ENCODE measurements at regions not wholly inside any gene's neighbourhood (a gene's known extent, or its start where the extent isn't known, plus 50 kb on each side); places are given as distances from the start of the nearest gene placed in this dataset.

DNA sequence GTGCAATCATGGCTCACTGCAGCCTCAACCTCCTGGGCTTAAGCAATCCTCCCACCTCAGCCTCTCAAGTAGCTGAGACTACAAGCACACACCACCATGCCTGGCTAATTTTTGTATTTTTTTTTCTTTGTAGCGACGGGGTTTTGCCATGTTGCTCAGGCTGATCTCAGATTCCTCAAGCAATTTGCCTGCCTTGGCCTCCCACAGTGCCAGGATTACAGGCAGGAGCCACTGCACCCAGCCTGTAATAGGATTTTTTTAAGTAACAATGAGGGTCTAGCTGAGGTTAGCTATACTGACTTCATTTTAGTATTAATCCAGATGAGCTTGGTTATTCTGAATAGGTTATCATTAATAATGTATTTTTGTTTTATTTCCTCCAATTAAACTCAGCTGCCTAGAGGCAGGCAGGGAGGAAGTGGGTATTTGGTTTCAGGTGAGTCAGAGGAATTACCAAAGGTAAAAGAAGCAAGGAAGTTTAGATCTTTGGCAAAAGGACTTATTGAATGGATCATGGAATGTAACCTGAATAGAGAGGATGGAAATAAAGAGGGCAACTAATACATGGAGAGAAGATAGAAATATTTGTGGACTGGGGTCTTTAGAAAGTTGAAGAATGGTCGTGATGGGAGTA lies 1023.3 kb upstream of the TENM3 start:
- WGBS (ENCODE audit: insufficient coverage) = 63% methylated on average over 1 of the region's 3 CpGs
- DNase-seq = no peak
- no peak overlapping the region for H3K27ac ChIP-seq (ENCODE audit: low read length)
- no peaks in the 10 kb centered on the region for H3K4me1 ChIP-seq (ENCODE audit: control insufficient read depth, insufficient read depth, low read length)
- H3K4me3 ChIP-seq (ENCODE audit: low read length) = no peak overlapping the region
- no peaks in the 10 kb centered on the region for H3K36me3 ChIP-seq (ENCODE audit: control insufficient read depth, insufficient read depth, low read length)
- H3K27me3 ChIP-seq (ENCODE audit: control insufficient read depth, insufficient read depth, low read length) = no peaks in the 10 kb centered on the region
- no peaks in the 10 kb centered on the region for H3K9me3 ChIP-seq (replicated peaks; ENCODE audit: control insufficient read depth, low read depth, low read length)

- DNase-seq = no peak
- Histone ChIP-seq H3K27me3 (ENCODE audit: control insufficient read depth, insufficient read depth, low read length) (no peaks in the 10 kb centered on the region), H3K27ac (ENCODE audit: low read length) (no peak overlapping the region), H3K4me1 (ENCODE audit: control insufficient read depth, insufficient read depth, low read length) (no peaks in the 10 kb centered on the region), H3K36me3 (ENCODE audit: control insufficient read depth, insufficient read depth, low read length) (no peaks in the 10 kb centered on the region), H3K4me3 (ENCODE audit: low read length) (no peak overlapping the region), H3K9me3 (replicated peaks; ENCODE audit: control insufficient read depth, low read depth, low read length) (no peaks in the 10 kb centered on the region)
- no CpG with 5 or more reads among the region's 4 CpGs for WGBS (ENCODE audit: insufficient coverage)
Observed at GRCh38 chr4:181224852-181225251, 1018.4 kb upstream of the TENM3 start.

DNA sequence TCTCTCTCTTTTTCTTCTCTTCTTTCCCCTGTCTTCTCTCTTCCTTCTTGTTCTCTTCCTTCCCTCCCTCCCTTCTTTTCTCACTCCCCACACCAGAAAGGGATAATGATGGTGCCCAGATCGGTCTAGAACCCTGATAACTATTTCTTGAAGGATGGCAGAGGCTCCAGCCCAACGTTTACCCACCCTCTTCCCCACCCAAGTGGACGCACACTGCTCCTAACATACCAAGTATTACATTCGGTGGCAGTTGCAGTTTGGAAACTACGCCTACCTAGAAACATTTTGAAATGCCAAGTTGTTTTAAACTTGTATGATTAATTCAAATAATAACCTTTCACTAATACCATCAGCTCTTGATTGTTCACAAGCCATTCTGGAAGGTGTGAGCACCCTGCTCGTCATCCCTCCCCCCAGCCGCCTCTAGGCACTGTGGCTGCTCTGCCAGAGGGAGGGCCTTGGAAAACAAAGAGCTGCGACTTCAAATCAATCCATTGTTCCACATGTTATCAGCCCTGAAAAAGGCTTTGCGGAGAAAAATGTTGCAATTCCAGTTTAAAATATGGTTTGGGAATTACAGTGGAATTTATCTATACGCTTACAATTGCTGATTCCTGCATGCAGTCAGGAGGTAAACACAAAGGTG lies 1017.5 kb upstream of the TENM3 start:
- no peaks in the 10 kb centered on the region for H3K27me3 ChIP-seq (ENCODE audit: control insufficient read depth, insufficient read depth, low read length)
- no peaks in the 10 kb centered on the region for H3K4me1 ChIP-seq (ENCODE audit: control insufficient read depth, insufficient read depth, low read length)
- WGBS (ENCODE audit: insufficient coverage) = no CpG with 5 or more reads among the region's 10 CpGs
- no peak overlapping the region for H3K27ac ChIP-seq (ENCODE audit: low read length)
- no peaks in the 10 kb centered on the region for H3K9me3 ChIP-seq (replicated peaks; ENCODE audit: control insufficient read depth, low read depth, low read length)
- no peaks in the 10 kb centered on the region for H3K36me3 ChIP-seq (ENCODE audit: control insufficient read depth, insufficient read depth, low read length)
- DNase-seq = no peak
- H3K4me3 ChIP-seq (ENCODE audit: low read length) = no peak overlapping the region

DNA sequence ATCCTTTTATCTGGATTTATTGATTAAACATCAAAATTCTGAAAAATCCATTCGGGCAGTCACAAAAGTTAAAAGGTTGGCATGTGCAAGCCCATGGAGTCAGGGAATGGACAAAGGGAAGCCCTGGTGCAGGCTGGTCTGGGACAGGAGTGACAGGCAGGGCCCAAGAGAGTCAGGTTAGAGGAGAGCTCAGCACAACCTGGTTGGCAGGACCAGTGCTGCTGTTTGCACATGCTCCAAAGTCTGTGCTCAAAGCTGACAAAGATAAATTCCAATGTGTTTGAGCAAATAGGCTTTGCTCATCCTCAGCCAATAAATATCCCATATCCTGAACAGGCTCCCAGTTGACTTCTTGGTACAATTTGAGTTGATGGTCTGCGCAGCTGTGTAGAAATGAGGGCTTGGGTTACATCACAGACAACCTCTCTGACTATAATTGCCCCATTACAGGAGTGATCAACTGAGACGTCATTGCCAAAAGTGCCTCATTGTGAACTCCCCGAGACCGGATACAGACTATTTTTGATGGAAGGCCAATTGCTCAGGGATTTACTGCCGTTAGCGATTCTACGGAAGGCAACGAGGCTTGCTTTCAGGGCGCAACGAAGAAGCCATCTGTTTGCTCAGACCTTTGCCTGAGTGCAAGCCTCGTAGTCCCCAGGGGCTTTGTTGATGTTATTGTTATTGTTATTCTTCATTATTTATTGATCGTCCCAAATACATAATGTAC lies 1008.1 kb upstream of the TENM3 start:
- Histone ChIP-seq H3K4me3 (ENCODE audit: low read length) (no peak overlapping the region), H3K27ac (ENCODE audit: low read length) (no peak overlapping the region), H3K4me1 (ENCODE audit: control insufficient read depth, insufficient read depth, low read length) (no peaks in the 10 kb centered on the region), H3K27me3 (ENCODE audit: control insufficient read depth, insufficient read depth, low read length) (no peaks in the 10 kb centered on the region), H3K36me3 (ENCODE audit: control insufficient read depth, insufficient read depth, low read length) (no peaks in the 10 kb centered on the region), H3K9me3 (replicated peaks; ENCODE audit: control insufficient read depth, low read depth, low read length) (no peaks in the 10 kb centered on the region)
- WGBS (ENCODE audit: insufficient coverage) = 57% methylated on average over 4 of the region's 13 CpGs
- DNase-seq = peak; percentile 59

GRCh38 chr4:181245326-181245725 lies 997.9 kb upstream of the TENM3 start:
- no peak overlapping the region for H3K4me3 ChIP-seq (ENCODE audit: low read length)
- H3K27me3 ChIP-seq (ENCODE audit: control insufficient read depth, insufficient read depth, low read length) = no peaks in the 10 kb centered on the region
- H3K36me3 ChIP-seq (ENCODE audit: control insufficient read depth, insufficient read depth, low read length) = no peaks in the 10 kb centered on the region
- WGBS (ENCODE audit: insufficient coverage) = 97% methylated on average over 3 of the region's 6 CpGs
- no peak for DNase-seq
- H3K27ac ChIP-seq (ENCODE audit: low read length) = no peak overlapping the region
- no peaks in the 10 kb centered on the region for H3K9me3 ChIP-seq (replicated peaks; ENCODE audit: control insufficient read depth, low read depth, low read length)
- no peaks in the 10 kb centered on the region for H3K4me1 ChIP-seq (ENCODE audit: control insufficient read depth, insufficient read depth, low read length)

GRCh38 chr4:181249031-181249430 lies 994.2 kb upstream of the TENM3 start:
- no peaks in the 10 kb centered on the region for H3K36me3 ChIP-seq (ENCODE audit: control insufficient read depth, insufficient read depth, low read length)
- WGBS (ENCODE audit: insufficient coverage) = 83% methylated on average over 1 of the region's 4 CpGs
- no peaks in the 10 kb centered on the region for H3K9me3 ChIP-seq (replicated peaks; ENCODE audit: control insufficient read depth, low read depth, low read length)
- no peaks in the 10 kb centered on the region for H3K27me3 ChIP-seq (ENCODE audit: control insufficient read depth, insufficient read depth, low read length)
- H3K4me3 ChIP-seq (ENCODE audit: low read length) = no peak overlapping the region
- H3K4me1 ChIP-seq (ENCODE audit: control insufficient read depth, insufficient read depth, low read length) = no peaks in the 10 kb centered on the region
- H3K27ac ChIP-seq (ENCODE audit: low read length) = no peak overlapping the region
- no peak for DNase-seq

DNA sequence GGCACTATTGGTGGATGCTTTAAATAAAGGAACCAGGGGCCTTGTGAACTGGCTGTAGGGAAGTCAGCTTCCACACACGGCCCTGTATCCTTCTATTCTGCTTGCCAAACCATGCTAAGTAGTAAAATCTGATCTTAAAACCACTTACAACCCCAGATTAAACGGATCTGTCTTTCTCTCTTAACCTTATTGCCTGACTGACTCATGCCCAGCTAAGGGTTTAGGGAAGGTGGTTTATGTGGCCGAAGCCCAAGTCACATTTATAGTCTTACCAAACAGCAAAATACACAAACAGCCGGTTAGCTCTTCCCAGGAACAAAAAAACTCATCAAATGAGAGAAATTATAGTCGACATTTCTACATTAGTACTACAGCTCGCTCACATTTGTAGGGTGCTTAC lies 988.4 kb upstream of the TENM3 start:
- H3K9me3 ChIP-seq (replicated peaks; ENCODE audit: control insufficient read depth, low read depth, low read length) = no peaks in the 10 kb centered on the region
- no peak overlapping the region for H3K27ac ChIP-seq (ENCODE audit: low read length)
- no peak overlapping the region for H3K4me3 ChIP-seq (ENCODE audit: low read length)
- no peaks in the 10 kb centered on the region for H3K36me3 ChIP-seq (ENCODE audit: control insufficient read depth, insufficient read depth, low read length)
- 63% methylated on average over 2 of the region's 6 CpGs for WGBS (ENCODE audit: insufficient coverage)
- no peaks in the 10 kb centered on the region for H3K27me3 ChIP-seq (ENCODE audit: control insufficient read depth, insufficient read depth, low read length)
- DNase-seq = no peak
- no peaks in the 10 kb centered on the region for H3K4me1 ChIP-seq (ENCODE audit: control insufficient read depth, insufficient read depth, low read length)

DNA sequence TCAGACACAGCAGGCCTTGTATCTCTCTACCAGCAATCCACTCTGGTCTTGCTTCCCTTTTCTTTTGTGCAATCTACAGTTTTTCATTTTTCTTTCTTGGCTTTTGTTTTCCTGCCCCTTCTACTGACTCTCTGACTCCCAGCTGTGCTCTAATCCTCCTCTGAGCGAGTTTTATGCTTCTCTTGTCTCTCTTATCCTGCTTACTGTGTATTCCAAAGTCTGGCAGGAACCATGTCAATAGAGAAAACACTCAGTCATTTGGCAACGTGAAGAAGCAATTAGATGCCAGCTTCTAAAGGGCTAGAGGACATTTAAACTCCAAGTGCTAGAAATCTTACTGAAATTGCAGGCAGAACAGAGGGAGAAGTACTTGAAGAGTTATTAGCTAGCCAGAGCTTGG lies 984.6 kb upstream of the TENM3 start:
- H3K4me1 ChIP-seq (ENCODE audit: control insufficient read depth, insufficient read depth, low read length) = no peaks in the 10 kb centered on the region
- H3K27ac ChIP-seq (ENCODE audit: low read length) = no peak overlapping the region
- 0% methylated on average over 2 of the region's 2 CpGs for WGBS (ENCODE audit: insufficient coverage)
- no peaks in the 10 kb centered on the region for H3K36me3 ChIP-seq (ENCODE audit: control insufficient read depth, insufficient read depth, low read length)
- no peak for DNase-seq
- no peaks in the 10 kb centered on the region for H3K9me3 ChIP-seq (replicated peaks; ENCODE audit: control insufficient read depth, low read depth, low read length)
- H3K27me3 ChIP-seq (ENCODE audit: control insufficient read depth, insufficient read depth, low read length) = no peaks in the 10 kb centered on the region
- H3K4me3 ChIP-seq (ENCODE audit: low read length) = no peak overlapping the region

- no peak for DNase-seq
- H3K27me3 ChIP-seq (ENCODE audit: control insufficient read depth, insufficient read depth, low read length) = no peaks in the 10 kb centered on the region
- H3K4me3 ChIP-seq (ENCODE audit: low read length) = no peak overlapping the region
- H3K36me3 ChIP-seq (ENCODE audit: control insufficient read depth, insufficient read depth, low read length) = no peaks in the 10 kb centered on the region
- no peak overlapping the region for H3K27ac ChIP-seq (ENCODE audit: low read length)
- no peaks in the 10 kb centered on the region for H3K4me1 ChIP-seq (ENCODE audit: control insufficient read depth, insufficient read depth, low read length)
- WGBS (ENCODE audit: insufficient coverage) = no CpG with 5 or more reads among the region's 4 CpGs
- no peaks in the 10 kb centered on the region for H3K9me3 ChIP-seq (replicated peaks; ENCODE audit: control insufficient read depth, low read depth, low read length)
Observed at GRCh38 chr4:181259081-181259709, 984.0 kb upstream of the TENM3 start.

DNA sequence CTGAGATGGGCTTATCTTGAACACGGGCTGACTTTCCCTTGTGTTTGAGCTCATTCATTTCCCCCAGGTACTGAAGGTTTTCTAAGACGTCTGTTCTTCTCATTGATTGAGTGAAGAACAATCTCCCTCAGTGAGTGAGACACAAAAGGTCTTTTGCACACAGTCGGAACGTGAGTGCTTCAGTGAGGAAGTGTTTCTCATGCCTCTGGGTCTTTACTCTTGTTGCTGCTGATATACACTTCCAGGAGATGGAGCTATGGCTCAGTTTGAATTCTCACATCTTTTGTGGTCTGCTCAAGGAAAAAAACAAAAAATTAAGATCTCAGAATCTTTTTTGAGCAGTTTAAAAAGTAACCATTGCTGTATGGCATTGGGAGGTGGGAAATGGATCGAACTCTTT lies 981.9 kb upstream of the TENM3 start:
- peak; percentile 26 for DNase-seq
- Histone ChIP-seq H3K4me3 (ENCODE audit: low read length) (no peak overlapping the region), H3K9me3 (replicated peaks; ENCODE audit: control insufficient read depth, low read depth, low read length) (no peaks in the 10 kb centered on the region), H3K27me3 (ENCODE audit: control insufficient read depth, insufficient read depth, low read length) (no peaks in the 10 kb centered on the region), H3K36me3 (ENCODE audit: control insufficient read depth, insufficient read depth, low read length) (no peaks in the 10 kb centered on the region), H3K4me1 (ENCODE audit: control insufficient read depth, insufficient read depth, low read length) (no peaks in the 10 kb centered on the region), H3K27ac (ENCODE audit: low read length) (no peak overlapping the region)
- WGBS (ENCODE audit: insufficient coverage) = 13% methylated on average over 3 of the region's 5 CpGs

All from muscle of leg (tissue), 3 donors.